ENCODE measurements at regions not wholly inside any gene's neighbourhood (a gene's known extent, or its start where the extent isn't known, plus 50 kb on each side); places are given as distances from the start of the nearest gene placed in this dataset.

DNA sequence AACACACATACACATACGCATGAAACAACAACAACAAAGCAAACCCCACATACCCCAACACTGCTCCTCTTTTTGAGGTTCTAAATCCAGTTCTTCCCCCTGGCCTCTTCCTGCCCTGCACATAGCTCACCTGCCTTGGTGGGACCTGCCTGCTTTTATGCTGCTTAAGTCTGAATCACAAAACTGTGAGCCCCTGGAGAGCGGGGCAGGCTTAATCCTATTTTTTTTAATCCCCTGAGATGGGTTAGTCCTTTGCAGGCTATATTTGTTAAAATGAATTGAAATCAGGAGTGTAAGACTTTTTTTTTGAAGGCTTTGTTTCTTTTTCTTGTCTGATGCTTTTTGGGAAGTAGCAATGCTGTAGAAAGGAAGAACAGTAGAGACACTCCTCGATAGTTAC, 84.6 kb upstream of the MAX start:
- DNase-seq (ENCODE audit: low spot score) = no peak

DNA sequence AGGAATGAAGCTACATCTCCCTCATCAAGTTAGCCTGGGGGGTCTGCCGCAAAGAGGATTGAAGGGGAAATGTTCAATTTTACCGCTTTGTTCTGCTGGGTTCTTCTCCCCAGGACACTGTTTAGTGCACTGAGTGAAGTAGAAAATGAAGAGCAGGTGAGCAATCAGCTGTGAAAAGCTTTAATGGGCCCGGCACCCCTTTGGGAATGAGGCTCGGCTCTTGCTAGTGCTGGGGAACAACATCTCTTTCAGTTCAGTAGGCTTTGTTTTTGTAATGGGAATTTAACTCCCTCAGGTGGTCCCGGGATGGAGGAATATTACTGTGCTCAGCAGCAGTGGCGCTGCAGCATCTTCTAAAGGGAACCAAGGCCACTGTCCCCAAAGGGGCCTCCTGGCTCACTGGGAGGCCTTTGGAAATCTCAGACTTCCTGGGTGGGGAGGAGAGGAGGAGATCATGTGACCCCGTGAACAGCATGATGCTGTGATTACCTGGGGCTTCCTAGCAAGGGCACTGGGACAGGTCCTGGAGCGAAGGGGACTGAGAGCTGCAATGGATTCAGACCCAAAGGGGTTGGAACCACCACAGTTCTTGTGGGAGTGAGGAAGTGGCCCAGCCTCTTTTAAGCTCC, 85.2 kb upstream of the MAX start:
- no peak for DNase-seq (ENCODE audit: low spot score)

DNA sequence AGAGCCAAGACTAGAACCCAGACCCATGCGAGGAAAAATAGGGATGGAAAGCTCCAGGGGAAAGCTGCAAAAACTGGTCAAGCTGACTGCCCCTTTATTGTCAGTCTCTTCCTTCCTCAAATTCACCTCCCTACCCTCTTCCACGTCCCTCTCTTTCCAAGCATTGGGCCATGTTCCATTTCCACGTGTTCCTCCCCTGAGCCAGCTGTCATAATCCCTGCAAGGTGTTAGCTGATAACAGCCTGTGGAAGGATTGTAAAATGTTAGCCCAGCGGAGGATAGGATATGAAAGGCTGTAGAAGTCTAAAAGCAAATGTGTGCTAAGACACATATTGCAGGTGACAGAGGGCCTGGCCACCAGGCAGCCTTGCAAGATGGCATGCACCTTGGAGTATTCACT, 88.0 kb upstream of the MAX start:
- DNase-seq (ENCODE audit: low spot score) = no peak

DNA sequence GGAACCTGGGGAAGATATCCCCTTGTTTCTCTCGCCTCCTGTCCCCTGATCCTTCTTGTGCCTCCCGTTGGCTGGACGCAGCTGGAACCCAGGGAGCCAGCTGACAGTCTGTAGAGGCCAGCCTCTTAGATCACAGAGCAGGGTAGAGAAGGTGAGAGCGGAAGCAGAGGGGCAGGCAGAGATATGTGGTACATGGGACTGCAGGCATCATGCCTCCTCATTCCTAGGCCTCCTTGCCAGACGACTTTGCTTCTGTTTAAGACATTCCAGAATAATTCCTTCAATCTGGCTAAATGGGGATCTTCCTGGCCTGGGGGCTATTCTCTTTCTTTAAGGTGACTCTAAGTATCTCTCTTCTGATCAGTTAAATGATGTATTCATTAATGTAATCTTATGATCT, 89.4 kb upstream of the MAX start:
- no peak for DNase-seq (ENCODE audit: low spot score)

DNA sequence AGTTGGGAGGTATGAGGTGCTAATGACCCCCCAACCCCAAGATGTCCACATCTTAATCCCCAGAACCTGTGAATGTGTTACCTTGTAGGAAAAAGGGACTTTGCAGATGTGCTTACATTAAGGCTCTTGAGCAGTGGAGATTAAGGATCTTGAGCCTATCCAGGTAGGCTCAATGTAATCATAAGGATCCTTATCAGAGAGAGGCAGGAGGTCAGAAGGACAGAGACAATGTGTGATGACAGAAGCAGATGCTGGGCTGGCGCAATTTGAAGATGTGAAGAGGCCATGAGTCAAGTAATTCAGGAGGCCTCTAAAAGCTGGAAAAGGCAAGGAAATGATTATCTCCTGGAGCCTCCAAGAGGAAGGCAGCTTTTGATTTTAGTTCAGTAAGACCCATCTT, 90.4 kb upstream of the MAX start:
- no peak for DNase-seq (ENCODE audit: low spot score)

DNA sequence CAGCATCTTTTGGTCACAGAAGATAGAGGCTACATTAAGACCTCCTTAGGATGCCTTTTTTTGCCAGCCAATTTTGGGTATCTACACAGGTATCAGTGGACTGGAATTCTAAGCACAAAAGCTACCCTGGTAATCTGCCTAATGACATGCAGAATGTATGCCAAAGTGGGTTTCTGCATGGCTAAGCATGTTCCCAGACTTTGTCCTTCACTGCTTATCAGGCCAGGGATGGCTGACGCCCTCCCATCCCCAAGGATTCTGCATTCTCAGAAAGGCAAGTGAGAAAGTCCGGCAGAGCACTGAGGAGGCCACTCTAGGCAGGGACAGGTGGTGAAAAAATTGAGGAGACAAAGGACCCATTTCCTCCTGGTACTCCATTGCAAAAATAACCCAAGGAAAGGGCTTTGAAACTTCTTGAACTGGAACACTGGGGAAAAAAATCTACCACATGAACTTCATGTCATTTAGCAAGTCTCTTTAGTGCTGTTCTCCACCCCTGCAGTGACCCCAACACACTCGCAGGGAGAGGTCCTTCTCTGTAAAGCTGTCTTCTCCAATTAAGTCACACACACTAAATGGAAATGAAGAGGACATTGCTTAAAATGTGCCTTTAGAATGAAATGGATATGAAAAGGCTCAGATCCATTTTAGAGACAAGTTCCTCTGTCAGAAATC, 91.7 kb upstream of the MAX start:
- DNase-seq (ENCODE audit: low spot score) = no peak

DNA sequence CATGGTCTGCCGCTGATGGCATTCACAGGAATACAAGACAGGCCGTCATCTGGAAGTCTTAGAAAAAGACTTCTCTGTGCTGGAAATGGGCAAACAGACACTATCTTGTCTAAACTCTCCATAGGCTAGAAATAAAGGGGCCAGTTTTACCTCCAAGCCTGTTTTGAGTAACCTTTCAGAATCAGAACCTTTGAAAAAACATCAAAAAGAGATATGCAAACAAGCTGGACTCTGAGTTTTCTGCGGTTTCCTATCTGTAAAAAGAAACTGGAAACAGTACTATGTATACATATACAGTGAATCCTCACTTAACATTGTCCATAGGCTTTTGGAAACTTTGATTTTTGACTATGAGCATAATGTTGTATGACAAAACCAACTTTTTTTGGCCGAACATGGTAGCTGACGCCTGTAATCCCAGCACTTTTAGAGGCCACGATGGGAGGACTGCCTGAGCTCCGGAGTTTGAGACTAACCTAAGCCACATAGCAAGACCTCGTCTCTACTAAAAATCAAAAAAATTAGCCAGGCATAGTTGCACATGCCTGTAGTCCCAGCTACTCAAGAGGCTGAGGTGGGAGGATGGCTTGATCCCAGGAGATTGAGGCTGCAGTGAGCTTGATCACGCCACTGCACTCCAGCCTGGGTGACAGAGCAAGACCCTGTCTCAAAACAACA, 92.9 kb upstream of the MAX start:
- DNase-seq (ENCODE audit: low spot score) = no peak

DNA sequence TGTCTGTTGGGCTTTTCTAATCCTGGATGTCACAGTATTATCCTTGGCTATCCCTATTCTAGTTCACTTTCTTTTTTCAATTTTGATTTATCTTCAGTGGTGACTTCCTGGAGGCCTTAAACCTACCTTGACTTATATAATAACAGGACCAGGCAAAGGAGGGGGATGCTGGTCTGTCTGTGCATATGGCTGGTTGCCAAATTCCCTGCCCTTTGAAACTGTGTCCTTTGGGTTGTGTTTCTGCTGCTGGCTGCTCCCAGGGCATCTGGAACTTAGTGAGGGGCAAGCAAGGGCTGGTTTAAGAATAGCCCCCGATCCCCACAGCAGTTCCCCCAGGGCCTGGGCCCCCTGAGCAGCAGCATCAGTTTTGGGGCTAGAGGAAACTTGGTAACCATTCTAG, 96.0 kb upstream of the MAX start:
- no peak for DNase-seq (ENCODE audit: low spot score)

DNA sequence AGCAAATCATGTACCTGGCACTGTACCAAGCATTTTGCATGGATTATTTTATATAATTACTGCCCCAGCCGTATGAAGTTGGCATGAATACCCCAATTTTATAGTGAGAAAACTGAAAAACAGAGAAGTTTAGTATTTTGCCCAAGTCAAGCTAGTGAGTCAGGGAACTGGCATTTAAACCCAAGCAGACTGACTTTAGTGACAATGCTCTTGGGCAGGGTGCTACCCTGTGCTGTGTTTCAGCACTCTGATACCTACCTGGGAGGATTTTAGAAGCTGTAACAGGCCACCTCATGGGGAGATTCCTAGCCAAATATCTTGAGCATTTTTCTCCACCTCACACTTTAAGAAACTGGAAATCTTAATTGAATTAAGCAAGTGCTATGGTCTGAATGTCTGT, 98.1 kb upstream of the MAX start:
- peak; percentile 18 for DNase-seq (ENCODE audit: low spot score)

DNA sequence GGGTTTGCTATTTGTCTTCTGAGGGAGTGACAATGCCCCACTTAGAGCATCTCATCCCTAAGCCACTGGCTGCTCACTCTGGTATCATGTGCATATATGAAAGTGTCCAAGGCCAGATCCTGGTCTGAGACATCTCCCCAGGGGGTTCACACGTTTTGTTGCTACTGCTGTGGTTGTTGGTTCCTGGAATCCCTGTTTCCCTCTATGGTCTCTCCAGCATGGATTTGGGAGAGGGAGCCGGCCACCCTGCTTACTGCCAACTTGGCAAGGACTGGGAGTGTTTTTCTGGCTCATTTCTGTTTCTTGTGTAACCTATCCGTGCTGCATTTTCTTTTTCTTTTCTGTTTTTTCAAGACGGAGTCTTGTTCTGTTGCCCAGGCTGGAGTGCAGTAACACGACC, 101.3 kb upstream of the MAX start:
- no peak for DNase-seq (ENCODE audit: low spot score)

DNA sequence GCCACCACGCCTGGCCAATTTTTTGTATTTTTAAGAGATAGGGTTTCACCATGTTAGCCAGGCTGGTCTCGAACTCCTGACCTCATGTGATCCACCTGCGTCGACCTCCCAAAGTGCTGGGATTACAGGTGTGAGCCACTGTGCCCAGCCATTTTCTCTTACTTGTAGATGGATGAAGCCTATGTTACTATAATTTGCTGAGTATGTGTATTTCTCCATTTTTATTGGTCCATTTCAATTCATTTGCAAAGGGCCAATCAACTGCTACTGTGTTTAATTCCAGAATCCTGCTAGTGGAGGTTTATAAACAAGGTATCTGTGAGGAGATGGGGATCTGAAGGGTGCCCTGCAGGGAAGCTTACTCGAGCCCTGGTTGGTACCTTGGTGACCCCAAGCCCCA, 101.7 kb upstream of the MAX start:
- no peak for DNase-seq (ENCODE audit: low spot score)

DNA sequence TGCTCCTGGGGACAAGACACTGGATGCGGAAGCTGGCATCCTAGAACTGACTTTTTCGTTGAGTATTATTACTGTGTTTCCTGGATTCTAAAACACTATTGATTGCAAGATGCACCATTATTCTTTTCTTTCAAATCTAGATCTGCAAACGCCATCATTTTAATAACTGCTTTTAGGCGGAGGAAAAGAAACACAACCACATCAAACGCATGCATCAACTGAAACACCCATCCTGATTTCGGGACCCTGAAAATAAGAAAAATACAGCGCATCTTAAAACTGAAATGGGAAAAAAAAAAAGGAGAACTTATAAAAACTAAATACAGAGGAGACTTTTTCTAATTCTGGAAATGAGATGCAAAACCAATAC, 103.7 kb upstream of the MAX start:
- DNase-seq (ENCODE audit: low spot score) = no peak

DNA sequence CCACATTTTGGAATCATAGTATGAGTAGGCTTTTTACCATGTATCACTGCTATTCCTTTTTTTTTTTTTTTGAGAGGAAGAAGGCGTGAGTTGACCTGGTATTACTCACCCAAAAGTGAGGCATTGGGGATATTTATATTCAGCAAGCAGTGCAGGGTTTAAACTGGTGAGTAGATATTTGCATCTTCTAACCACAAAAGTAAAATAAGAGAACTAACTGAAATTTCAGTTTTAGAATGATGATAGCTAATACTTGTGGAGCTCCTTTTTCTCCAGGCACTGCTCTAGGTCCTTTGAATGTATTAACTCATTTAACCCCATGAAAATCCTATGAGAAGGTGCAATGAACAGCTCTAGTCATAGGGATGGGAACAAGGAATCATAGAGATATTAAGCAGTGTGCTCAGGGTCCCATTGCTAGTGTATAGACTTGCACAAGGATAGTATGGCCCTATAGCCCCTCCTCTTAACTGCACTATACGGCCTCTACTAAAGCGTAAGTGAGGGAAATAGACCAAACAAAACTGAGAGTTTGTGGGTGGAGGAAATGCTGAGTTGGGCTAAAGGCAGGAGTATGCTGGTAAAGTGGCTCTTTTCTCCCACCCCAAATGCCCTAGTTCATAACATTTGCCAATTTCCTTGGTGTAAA, 104.3 kb upstream of the MAX start:
- DNase-seq (ENCODE audit: low spot score) = peak; percentile 72

DNA sequence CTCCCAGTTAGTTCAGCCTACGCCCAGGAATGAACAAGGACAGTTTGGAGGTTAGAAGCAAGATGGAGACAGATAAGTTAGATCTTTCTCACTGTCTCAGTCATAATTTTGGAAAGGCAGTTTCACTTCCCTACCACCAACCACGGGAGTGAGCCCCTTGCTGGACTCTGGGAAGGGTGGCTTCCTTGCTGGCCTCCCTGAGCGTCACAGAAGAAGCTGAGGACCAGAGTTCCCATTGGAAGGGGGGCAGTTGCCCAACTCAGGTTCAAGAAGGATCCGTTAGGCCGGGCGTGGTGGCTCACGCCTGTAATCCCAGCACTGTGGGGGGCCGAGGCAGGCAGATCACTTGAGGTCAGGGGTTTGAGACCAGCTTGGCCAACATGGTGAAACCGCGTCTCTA, 106.2 kb upstream of the MAX start:
- DNase-seq (ENCODE audit: low spot score) = no peak

DNA sequence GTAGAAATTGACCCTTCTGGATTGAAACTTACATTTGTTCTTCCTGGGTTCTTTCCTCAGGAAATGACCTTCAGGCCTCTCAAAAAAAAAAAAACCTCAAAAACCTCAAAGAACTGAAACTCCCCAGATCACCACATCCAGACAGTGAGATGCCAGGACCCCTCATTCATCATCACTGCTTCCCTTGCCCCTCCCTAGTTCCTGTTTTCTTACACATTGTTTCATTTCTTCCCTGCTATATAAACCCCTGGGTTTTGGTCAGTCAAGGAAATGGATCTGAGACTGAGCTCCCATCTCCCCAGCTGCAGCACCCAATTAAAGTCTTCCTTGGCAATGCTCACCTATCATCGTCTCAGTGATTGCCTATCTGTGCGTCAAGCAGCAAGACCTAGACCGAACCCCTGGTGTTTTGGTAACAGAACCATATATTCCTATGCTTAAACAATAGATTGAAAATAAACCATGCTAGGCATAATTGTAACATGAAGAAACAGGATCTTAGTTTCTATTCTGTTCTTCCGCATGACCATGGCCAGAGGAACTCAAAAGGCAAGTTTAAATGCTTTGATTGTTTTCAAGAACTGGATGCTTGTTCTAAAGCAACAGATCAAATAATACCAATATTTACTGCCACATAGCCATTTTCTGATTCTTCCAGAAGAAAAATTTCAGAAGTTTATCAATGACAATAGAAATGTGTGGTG, 108.0 kb upstream of the MAX start:
- no peak for DNase-seq (ENCODE audit: low spot score)

DNA sequence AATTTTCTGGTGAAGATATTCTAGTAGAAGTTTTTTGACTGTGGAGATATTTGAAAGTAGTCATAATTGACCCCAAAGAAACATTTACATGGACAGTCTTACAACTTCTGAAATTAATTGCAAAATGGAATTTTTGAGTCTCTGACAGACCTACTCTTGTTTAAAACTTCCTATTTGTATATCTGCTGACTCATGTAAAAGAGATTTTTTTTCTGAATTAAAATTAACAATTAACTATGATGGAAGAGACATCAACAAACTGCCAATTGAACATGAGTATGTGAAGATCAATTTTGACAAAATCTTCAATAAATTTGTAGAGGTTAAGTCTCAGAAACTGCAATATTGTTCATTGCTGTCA, 108.5 kb upstream of the MAX start:
- DNase-seq (ENCODE audit: low spot score) = no peak

DNA sequence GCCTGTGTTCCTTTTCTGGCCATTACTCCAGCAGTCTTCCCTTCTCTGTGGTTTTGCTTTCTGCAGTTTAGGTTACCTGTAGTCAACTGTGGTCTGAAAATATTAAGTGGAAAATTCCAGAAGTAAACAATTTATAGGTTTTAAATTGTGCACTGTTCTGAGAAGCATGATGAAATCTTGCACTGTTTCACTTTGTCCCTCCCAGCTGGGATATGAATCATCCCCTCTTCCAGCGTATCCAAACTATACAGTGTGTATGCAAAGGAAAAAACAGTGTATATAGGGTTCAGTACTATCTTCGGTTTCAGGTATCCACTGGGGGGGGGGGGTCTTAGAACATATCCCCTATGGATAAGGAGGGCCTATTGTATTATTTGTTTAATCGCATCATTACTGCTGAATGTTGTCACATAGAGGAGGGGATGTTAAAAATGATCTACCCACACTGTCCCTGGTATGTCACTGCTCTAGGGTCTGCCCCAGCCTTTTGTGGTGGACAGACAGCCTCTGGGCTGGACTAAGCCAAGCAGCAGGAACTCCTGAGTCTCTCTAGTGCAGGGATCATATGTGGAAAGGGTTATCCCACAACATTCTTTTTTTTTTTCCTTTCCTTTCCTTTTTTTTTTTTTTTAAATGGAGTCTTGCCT, 109.1 kb upstream of the MAX start:
- DNase-seq (ENCODE audit: low spot score) = peak; percentile 66

DNA sequence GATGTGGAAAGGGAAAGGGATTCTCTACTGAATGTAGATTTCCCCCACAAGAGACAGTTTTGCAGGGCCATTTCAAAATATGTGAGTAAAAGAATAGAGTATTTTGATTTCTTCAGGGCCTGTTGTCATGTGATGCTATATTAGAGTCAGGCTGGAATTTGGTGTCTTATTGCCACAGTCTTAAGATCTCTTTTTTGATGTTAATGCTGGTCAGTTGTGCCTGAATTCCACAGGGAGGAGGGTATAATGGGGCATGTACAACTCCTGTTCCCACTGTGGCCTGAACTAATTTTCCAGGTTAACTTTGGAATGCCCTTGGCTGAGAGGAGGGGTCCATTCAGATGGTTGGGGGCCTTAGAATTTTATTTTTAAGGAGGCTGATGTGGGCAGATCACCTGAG, 111.0 kb upstream of the MAX start:
- no peak for DNase-seq (ENCODE audit: low spot score)

DNA sequence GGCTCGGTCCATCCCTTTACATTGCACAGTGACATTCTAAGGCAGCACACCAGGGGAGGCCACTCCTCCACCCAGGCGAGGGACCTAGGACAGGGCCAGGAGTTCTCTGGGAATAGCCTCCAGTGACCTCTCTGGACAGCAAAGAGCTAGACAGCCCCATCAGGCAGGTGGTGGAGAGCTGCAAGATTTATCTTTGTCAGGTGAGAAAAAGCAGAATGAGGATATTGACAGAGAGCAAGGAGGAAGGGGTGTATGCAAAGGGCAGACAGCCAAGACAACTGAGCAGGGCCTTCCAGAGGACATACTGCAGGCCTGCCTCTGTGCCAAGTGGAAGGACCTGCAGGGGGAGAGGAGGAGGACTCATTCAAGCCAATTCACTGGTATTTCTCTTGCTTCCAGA, 112.4 kb upstream of the MAX start:
- no peak for DNase-seq (ENCODE audit: low spot score)

DNA sequence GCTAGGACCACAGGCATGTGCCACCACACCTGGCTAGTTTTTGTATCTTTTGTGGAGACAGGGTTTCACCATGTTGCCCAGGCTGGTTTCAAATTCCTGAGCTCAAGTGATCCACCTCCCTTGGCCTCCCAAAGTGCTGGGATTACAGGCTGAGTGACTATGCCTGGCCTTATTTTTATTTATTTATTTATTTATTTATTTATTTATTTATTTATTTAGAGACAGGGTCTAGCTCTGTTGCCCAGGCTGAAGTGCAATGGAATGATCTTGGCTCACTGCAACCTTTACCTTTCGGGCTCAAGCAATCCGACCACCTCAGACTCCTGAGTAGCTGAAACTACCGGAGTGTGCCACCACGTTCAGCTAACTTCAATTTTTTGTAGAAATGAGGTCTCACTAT, 117.0 kb upstream of the MAX start:
- DNase-seq (ENCODE audit: low spot score) = no peak

DNA sequence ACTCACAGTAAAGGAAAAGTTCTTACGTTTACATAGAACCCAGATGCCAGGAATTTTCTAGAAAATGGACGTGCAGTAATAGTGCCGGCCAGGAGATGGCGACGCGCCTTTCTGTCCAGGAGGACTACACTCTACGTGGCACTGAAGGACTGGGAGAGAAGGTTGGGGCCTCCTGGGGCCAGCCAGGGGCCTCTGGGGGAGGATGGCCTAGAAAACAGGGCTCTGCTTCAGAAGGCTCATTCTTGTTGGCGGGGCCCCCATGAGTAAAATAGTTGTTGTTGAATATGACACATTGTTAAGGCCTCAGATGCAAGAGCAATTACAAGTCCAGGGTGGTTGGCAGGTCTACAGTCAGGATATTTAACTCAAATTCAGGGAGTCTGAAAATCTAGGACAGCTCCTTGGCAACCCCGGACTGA, 120.1 kb upstream of the MAX start:
- peak; percentile 81 for DNase-seq (ENCODE audit: low spot score)

DNA sequence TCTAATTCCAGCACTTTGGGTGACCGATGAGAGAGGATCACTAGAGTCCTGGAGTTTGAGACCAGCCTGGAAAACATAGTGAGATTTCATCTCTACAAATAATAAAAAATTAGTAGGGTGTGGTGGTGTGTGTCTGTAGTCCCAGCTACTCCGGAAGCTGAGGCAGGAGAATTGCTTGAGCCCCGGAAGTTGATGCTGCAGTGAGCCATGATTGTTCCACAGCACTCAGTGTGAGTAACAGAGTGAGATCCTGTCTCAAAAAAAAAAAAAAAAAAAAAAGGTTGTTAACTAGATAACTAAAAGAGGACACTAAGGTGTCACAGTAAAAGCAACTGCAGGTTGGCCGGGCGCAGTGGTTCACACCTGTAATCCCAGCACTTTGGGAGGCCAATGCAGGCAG, 121.3 kb upstream of the MAX start:
- no peak for DNase-seq (ENCODE audit: low spot score)
